ENCODE measurements at regions not wholly inside any gene's neighbourhood (a gene's known extent, or its start where the extent isn't known, plus 50 kb on each side); places are given as distances from the start of the nearest gene placed in this dataset.

DNA sequence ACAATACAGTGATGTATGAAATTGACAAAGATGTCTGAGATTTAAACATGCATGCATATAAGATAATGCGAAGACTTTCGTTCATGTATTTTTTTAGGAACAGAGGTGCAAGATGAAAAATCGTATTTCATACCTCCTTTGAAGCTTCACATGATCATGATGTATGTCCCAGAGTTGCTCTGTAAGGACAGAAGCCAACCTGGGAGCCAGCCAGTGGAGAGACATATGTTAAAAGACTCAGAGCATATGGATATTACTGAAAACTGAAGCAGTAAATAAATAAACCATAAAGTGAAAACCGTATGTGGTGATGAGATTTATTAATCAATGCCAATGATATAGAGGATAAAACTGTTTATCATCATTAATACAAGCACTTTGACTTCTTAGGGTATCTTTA is 424.4 kb upstream of the NETO1 start:
- no peak overlapping the region for H3K27ac ChIP-seq
- H3K9me3 ChIP-seq, result no peaks in the 10 kb centered on the region
- WGBS, 2 donors, result 84 to 85% methylated on average over 4 of the region's 4 CpGs
- H3K36me3 ChIP-seq, result no peaks in the 10 kb centered on the region
- no peaks in the 10 kb centered on the region for H3K4me1 ChIP-seq
- no peak for DNase-seq
- H3K27me3 ChIP-seq, result no peaks in the 10 kb centered on the region
- TF ChIP-seq POLR2A (IDR thresholded peaks at IDR 0.05), result no peak
- TF ChIP-seq, protein P1, sequence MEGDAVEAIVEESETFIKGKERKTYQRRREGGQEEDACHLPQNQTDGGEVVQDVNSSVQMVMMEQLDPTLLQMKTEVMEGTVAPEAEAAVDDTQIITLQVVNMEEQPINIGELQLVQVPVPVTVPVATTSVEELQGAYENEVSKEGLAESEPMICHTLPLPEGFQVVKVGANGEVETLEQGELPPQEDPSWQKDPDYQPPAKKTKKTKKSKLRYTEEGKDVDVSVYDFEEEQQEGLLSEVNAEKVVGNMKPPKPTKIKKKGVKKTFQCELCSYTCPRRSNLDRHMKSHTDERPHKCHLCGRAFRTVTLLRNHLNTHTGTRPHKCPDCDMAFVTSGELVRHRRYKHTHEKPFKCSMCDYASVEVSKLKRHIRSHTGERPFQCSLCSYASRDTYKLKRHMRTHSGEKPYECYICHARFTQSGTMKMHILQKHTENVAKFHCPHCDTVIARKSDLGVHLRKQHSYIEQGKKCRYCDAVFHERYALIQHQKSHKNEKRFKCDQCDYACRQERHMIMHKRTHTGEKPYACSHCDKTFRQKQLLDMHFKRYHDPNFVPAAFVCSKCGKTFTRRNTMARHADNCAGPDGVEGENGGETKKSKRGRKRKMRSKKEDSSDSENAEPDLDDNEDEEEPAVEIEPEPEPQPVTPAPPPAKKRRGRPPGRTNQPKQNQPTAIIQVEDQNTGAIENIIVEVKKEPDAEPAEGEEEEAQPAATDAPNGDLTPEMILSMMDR (IDR thresholded peaks at IDR 0.05), result no peak
- no peak overlapping the region for H3K4me3 ChIP-seq (replicated peaks in 1 of 3)
- intact Hi-C loops (cut with DNase I), result no loop called here

DNA sequence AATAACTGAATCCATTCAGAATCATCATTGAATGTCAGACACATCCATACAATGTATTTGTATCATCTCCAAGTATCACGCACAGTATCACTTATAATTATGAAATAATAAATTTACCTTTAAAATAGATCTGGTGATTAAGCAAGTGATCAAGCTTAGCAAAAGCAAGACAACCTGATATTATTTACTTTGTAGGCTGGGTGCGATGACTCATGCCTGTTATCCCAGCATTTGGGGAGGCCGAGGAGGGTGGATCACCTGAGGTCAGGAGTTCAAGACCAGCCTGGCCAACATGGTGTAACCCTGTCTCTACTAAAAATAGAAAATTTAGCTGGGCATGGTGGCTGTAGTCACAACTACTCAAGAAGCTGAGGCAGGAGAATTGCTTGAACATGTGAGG is 421.0 kb upstream of the NETO1 start:
- no peak for DNase-seq
- intact Hi-C loops (cut with DNase I), result no loop called here
- Histone ChIP-seq H3K36me3 (no peaks in the 10 kb centered on the region), H3K4me1 (no peaks in the 10 kb centered on the region), H3K9me3 (no peaks in the 10 kb centered on the region), H3K27ac (no peak overlapping the region), H3K27me3 (no peaks in the 10 kb centered on the region), H3K4me3 (replicated peaks in 1 of 3) (no peak overlapping the region)
- 95% methylated on average over 3 of the region's 3 CpGs for WGBS, 2 donors
- no peak for TF ChIP-seq POLR2A (IDR thresholded peaks at IDR 0.05)
- TF ChIP-seq, protein P1 (IDR thresholded peaks at IDR 0.05), result no peak

DNA sequence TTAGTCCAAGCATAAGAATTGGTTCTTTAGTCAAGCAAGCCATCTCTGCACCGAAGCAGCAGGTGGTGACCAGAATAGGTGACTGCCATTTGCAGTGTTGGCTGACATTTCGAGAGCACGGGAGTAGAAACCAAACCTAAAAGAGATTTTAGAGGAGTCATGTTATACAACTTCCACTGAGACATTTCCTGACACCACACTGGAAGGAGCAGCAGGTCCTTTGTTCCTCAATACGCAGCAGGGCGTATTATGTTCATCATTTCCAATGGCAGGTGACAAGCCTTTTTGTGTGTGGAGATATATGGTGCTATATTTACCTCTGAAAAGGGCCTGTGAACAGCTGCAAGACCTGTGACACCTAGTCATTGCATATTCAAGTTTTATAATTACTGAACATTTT is 418.8 kb upstream of the NETO1 start:
- TF ChIP-seq, protein P1 (IDR thresholded peaks at IDR 0.05), result no peak
- TF ChIP-seq POLR2A (IDR thresholded peaks at IDR 0.05), result no peak
- WGBS, 2 donors, result 87 to 93% methylated on average over 5 of the region's 5 CpGs
- H3K4me1 ChIP-seq, result no peaks in the 10 kb centered on the region
- H3K9me3 ChIP-seq, result no peaks in the 10 kb centered on the region
- no peak overlapping the region for H3K27ac ChIP-seq
- DNase-seq, result no peak
- no peaks in the 10 kb centered on the region for H3K36me3 ChIP-seq
- no peak overlapping the region for H3K4me3 ChIP-seq (replicated peaks in 1 of 3)
- H3K27me3 ChIP-seq, result no peaks in the 10 kb centered on the region
- intact Hi-C loops (cut with DNase I), result no loop called here

DNA sequence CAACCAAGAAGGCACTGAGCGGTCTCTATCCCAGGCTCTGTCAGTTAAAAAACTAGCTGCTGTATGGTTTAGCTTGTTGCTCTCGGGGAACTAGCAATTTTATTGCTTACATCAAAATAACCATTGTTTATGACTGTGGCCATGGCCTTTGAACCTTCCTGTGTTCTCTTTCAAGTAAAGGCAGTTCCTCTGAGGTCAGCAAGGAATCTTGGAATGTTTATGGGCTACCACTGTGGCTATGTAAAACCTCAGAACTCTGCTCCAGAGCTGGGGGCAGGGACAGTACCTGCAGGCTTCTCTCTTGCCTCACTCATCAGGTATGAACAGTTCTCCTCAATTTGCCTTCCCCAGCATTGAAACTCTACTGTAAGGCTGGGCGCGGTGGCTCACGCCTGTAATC is 416.0 kb upstream of the NETO1 start:
- 97 to 100% methylated on average over 5 of the region's 5 CpGs for WGBS, 2 donors
- TF ChIP-seq POLR2A (IDR thresholded peaks at IDR 0.05), result no peak
- TF ChIP-seq, protein P1 (IDR thresholded peaks at IDR 0.05), result no peak

DNA sequence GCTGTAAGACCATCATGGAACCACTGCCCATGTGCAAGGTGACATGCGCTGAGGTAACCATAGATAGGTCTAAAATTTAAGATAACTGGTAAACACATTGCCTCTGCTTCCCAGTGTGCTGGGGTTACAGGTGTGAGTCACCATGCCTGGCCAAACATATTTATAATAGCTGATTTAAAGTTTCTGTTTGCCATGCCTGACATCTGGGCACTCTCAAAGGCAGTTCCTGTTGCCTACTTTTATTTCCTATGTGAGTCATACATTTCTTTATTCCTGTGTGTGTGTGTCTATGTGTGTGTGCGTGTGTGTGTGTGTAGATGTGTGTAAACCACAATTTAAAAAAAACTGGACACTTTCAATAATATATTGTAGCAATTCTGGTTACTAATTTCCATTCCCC is 415.2 kb upstream of the NETO1 start:
- Histone ChIP-seq H3K27me3 (no peaks in the 10 kb centered on the region), H3K27ac (no peak overlapping the region), H3K4me1 (no peaks in the 10 kb centered on the region), H3K4me3 (replicated peaks in 1 of 3) (no peak overlapping the region), H3K36me3 (no peaks in the 10 kb centered on the region), H3K9me3 (no peaks in the 10 kb centered on the region)
- intact Hi-C loops (cut with DNase I), result no loop called here
- no peak for TF ChIP-seq POLR2A (IDR thresholded peaks at IDR 0.05)
- TF ChIP-seq, protein P1 (IDR thresholded peaks at IDR 0.05), result no peak
- 92 to 94% methylated on average over 2 of the region's 2 CpGs for WGBS, 2 donors
- DNase-seq, result no peak

More for the DNA sequence above, 416.0 kb upstream of the NETO1 start:
- no peak for DNase-seq
- Histone ChIP-seq H3K36me3 (no peaks in the 10 kb centered on the region), H3K4me3 (replicated peaks in 1 of 3) (no peak overlapping the region), H3K9me3 (no peaks in the 10 kb centered on the region), H3K27me3 (no peaks in the 10 kb centered on the region), H3K4me1 (no peaks in the 10 kb centered on the region), H3K27ac (no peak overlapping the region)
- intact Hi-C loops (cut with DNase I), result no loop called here

Data from thyroid gland (tissue), 4 donors.